Upper lobe of right lung (tissue), 1 donor: ENCODE measurements at regions not wholly inside any gene's neighbourhood (a gene's known extent, or its start where the extent isn't known, plus 50 kb on each side); places are given as distances from the start of the nearest gene placed in this dataset.
A peak's percentile ranks its signal among the peaks of the same experiment; 100 is the strongest.

Source experiments
- ATAC-seq: fragments of 200-7000 bp; cut with Tn5 transposase; one replicate; pipeline ENCODE4 v1.9.1; 2020; ENCODE audit warnings: mild to moderate bottlenecking, moderate library complexity
- DNase-seq: peaks from one replicate; pipeline ENCODE4 v3.0.0-alpha.2; 2020
- H3K27ac ChIP-seq: fragments of 200-600 bp; one replicate; pipeline ENCODE4 v1.8.0; 2022
- H3K27me3 ChIP-seq: fragments of 200-600 bp; one replicate; pipeline ENCODE4 v1.8.0; 2022; ENCODE audit warnings: mild to moderate bottlenecking
- H3K36me3 ChIP-seq: fragments of 200-600 bp; one replicate; pipeline ENCODE4 v1.8.0; 2022
- H3K4me1 ChIP-seq: fragments of 200-600 bp; one replicate; pipeline ENCODE4 v1.8.0; 2022
- H3K4me3 ChIP-seq: fragments of 200-600 bp; one replicate; pipeline ENCODE4 v1.8.0; 2022; ENCODE audit warnings: mild to moderate bottlenecking
- H3K9me3 ChIP-seq: fragments of 200-600 bp; one replicate; pipeline ENCODE4 v1.8.0; 2022
- intact Hi-C: fragments of 100-400 bp; cut with DNase I; formaldehyde crosslinking; loops from one replicate; pipeline ENCODE4 v1.11.0; 2022
- TF ChIP-seq, protein P1 (sequence below): fragments of 200-600 bp; IDR thresholded peaks from one replicate; pipeline ENCODE4 v1.8.0; 2022; ENCODE audit warnings: antibody characterized with exemption
- donor health status: DM: no; HTN: yes; CAD: no; lungs with severe emphysema.

DNA sequence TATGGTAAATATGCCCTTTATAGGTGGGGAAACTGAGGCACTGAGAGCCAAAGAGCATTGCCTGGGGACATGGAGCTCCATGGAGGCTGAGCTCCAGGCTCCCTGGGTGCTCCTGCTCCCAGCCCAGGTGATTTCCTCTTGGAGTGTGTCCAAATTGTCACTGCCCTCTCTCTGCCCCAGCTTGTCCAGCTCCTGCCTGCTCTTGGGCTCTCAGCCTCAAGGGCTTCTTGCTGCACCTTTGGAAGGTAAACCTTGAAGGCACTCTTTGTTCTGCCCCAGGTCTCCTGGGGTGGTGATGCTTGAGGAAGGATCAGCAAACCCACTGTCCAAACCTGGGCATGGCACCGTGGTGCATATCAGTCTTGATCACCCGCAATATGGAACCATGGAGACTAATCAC, 166.1 kb downstream of the RPS24 start:
- peak; percentile 19 for ATAC-seq
- no peaks in the 10 kb centered on the region for H3K36me3 ChIP-seq
- intact Hi-C loops = no loop called here

DNA sequence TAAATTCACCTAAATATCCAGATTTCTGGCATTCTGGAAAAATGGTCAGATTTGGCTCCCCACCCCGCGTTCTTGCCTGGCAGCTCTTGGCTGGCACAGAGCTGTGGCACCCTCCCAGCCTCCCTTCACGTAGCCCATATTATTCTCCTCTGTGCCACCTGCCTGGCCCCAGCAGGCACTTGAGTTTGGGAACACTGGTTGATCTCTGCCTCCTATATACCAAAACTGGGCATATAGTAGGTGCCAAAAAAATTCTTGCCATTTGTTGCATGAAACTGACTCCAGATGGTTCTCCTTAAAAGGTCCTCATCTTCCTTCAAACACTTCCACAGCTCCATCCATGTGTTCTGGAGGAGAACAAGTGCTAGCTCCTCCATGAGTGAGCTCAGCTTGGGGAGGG, 167.0 kb downstream of the RPS24 start:
- intact Hi-C loops = no loop called here
- H3K4me1 ChIP-seq = no peaks in the 10 kb centered on the region
- no peak for DNase-seq

More for the DNA sequence above, 166.1 kb downstream of the RPS24 start:
- Histone ChIP-seq H3K4me1 (no peaks in the 10 kb centered on the region), H3K4me3 (no peak overlapping the region), H3K27ac (no peak overlapping the region), H3K27me3 (no peaks in the 10 kb centered on the region), H3K9me3 (no peaks in the 10 kb centered on the region)
- no peak for DNase-seq
- TF ChIP-seq, protein P1, sequence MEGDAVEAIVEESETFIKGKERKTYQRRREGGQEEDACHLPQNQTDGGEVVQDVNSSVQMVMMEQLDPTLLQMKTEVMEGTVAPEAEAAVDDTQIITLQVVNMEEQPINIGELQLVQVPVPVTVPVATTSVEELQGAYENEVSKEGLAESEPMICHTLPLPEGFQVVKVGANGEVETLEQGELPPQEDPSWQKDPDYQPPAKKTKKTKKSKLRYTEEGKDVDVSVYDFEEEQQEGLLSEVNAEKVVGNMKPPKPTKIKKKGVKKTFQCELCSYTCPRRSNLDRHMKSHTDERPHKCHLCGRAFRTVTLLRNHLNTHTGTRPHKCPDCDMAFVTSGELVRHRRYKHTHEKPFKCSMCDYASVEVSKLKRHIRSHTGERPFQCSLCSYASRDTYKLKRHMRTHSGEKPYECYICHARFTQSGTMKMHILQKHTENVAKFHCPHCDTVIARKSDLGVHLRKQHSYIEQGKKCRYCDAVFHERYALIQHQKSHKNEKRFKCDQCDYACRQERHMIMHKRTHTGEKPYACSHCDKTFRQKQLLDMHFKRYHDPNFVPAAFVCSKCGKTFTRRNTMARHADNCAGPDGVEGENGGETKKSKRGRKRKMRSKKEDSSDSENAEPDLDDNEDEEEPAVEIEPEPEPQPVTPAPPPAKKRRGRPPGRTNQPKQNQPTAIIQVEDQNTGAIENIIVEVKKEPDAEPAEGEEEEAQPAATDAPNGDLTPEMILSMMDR = no peak

DNA sequence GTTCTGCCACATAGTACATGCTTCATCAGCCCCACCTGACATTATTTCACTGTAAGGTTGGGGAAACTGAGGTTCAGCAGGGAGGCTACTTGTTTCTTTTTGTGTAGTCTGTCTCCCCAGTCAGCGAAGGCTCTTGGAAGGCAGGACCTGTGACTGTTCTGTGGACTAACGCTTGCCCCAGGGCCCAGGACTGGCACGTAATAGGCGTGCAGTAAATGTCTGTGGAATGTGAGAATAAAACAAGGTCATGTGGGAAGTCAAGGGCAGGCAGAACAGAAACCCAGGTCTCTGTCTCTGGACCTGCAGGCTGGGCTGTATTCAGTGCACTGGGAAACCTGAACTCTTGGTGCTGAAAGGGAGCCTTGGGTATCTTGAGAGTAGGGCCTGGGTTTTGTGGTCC, 168.7 kb downstream of the RPS24 start:
- intact Hi-C loops = no loop called here
- DNase-seq = no peak
- TF ChIP-seq, protein P1 = no peak
- Histone ChIP-seq H3K27me3 (no peaks in the 10 kb centered on the region), H3K27ac (no peak overlapping the region), H3K9me3 (no peaks in the 10 kb centered on the region), H3K4me1 (no peaks in the 10 kb centered on the region), H3K4me3 (no peak overlapping the region), H3K36me3 (no peaks in the 10 kb centered on the region)
- no peak for ATAC-seq

More for the DNA sequence above, 167.0 kb downstream of the RPS24 start:
- Histone ChIP-seq H3K9me3 (no peaks in the 10 kb centered on the region), H3K27ac (no peak overlapping the region), H3K36me3 (no peaks in the 10 kb centered on the region), H3K4me3 (no peak overlapping the region), H3K27me3 (no peaks in the 10 kb centered on the region)
- ATAC-seq = no peak
- TF ChIP-seq, protein P1 = no peak

DNA sequence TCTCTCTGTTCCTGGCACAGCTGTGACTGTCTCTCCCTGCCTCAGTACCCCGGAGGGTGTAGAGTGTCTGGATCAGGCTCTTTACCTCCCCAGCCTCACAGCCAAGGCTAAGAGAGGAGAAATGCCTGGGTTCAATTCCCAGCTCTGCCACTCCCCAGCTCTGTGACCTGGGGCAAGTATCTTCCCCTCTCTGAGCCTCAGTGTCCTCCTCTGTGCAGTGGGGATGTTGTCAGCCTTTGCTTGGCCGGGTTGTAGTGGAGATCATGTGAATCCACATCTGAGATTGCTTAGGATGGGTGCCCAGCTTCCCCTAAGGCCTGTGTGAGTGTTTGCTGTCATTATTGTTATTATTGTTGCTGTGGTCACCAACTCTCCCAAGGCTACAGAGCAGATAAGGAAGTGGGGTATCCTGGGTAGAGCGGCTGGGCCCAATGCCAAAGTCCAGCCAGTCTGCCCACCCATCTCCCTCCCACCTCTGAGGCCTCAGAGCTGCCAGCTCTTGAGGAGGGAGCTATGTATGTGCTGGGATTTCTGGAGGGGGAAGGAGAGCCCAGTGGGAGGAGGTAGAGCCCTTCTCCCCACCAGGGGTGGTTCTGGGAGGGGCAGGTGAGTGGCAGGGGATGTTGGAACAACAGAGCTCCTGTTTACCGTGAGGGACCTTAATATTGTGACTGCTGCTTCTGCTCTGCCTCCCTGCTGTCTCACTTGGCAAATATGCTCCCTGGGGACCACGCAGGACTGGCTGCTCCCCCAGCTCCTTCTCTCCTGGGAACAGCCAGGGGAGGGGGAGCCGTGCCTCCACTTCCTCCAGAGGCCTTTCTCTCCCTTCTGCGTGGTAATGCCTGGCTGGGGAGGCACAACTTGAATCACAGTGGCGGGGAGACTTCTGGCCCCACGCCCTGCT, 170.5 kb downstream of the RPS24 start:
- DNase-seq = no peak
- H3K4me3 ChIP-seq = no peak overlapping the region
- TF ChIP-seq, protein P1 = no peak
- ATAC-seq = peak; percentile 52
- H3K27ac ChIP-seq = no peak overlapping the region
- H3K9me3 ChIP-seq = no peaks in the 10 kb centered on the region
- intact Hi-C loops = no loop called here
- no peaks in the 10 kb centered on the region for H3K4me1 ChIP-seq
- H3K27me3 ChIP-seq = no peaks in the 10 kb centered on the region
- no peaks in the 10 kb centered on the region for H3K36me3 ChIP-seq

DNA sequence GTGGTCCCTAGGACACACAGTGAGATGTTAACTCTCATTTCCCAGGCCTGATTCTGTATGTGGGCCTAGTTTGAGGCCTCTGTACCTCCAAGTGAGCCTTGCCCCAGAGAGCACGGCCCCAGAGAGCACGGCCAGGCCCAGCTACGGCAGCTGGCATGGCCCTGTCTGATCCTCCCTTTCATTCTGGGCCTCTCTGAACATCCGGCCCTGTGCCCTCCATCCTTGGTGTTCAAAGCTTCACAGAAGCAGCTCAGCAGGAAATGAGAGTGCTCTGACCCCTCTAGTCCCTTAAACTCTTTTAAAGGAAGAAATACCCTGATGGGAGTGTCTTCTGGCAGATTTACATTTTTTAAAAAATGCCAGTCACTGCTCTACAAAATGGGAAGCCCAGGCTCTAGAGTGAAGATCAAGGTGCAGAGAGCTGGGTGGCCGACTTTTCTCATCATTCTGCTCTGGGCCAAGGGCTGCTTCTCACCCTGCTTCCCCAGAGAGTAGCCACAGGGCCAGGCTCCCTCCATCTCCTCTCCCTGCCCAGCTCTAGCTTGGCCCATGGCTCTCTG, 171.9 kb downstream of the RPS24 start:
- Histone ChIP-seq H3K4me1 (no peaks in the 10 kb centered on the region), H3K9me3 (no peaks in the 10 kb centered on the region), H3K27ac (no peak overlapping the region), H3K27me3 (no peaks in the 10 kb centered on the region), H3K4me3 (no peak overlapping the region), H3K36me3 (no peaks in the 10 kb centered on the region)
- no peak for DNase-seq
- TF ChIP-seq, protein P1 = no peak
- no peak for ATAC-seq
- intact Hi-C loops = no loop called here
